HG03469 (cell line): ENCODE measurements at regions not wholly inside any gene's neighbourhood (a gene's known extent, or its start where the extent isn't known, plus 50 kb on each side); places are given as distances from the start of the nearest gene placed in this dataset.
"Not testable (repeated sequence)": the region's sequence is repeated elsewhere in the genome, so short reads cannot be mapped to it uniquely, and the experiment has no call there.

Source experiments
- ATAC-seq: cut with Tn5 transposase; IDR thresholded peaks from one replicate; pipeline ENCODE4 v1.9.1; 2021; ENCODE audit warnings: mild to moderate bottlenecking, moderate library complexity, moderate number of reproducible peaks; ENCODE audit not compliant: unreplicated experiment

GRCh38 chr3:159339131-159339530 lies 537.3 kb downstream of the MFSD1 start:
- no peak for ATAC-seq

GRCh38 chr3:159340877-159341500 lies 539.1 kb downstream of the MFSD1 start:
- no peak for ATAC-seq

GRCh38 chr3:159346271-159346903 lies 544.5 kb downstream of the MFSD1 start:
- ATAC-seq: no peak

- no peak for ATAC-seq
Measured at GRCh38 chr3:159348431-159348830, 546.6 kb downstream of the MFSD1 start.

- ATAC-seq: no peak
Measured at GRCh38 chr3:159356606-159357005, 554.8 kb downstream of the MFSD1 start.

GRCh38 chr3:159364511-159364910 lies 562.7 kb downstream of the MFSD1 start:
- ATAC-seq: no peak

GRCh38 chr3:159366476-159366875 lies 564.6 kb downstream of the MFSD1 start:
- no peak for ATAC-seq

GRCh38 chr3:159371961-159372360 lies 570.1 kb downstream of the MFSD1 start:
- ATAC-seq: no peak

GRCh38 chr3:159378396-159379194 lies 576.7 kb downstream of the MFSD1 start:
- ATAC-seq: no peak

- ATAC-seq: no peak
Measured at GRCh38 chr3:159380891-159381290, 579.0 kb downstream of the MFSD1 start.

GRCh38 chr3:159390656-159391212 lies 588.9 kb downstream of the MFSD1 start:
- ATAC-seq: no peak

GRCh38 chr3:159397683-159398082 lies 591.0 kb upstream of the IL12A start:
- ATAC-seq: not testable (repeated sequence)

- no peak for ATAC-seq
Measured at GRCh38 chr3:159401069-159401468, 587.6 kb upstream of the IL12A start.

GRCh38 chr3:159409711-159410110 lies 578.9 kb upstream of the IL12A start:
- ATAC-seq: not testable (repeated sequence)

- ATAC-seq: no peak
Measured at GRCh38 chr3:159413319-159413718, 575.3 kb upstream of the IL12A start.

GRCh38 chr3:159416856-159417255 lies 571.8 kb upstream of the IL12A start:
- ATAC-seq: no peak

GRCh38 chr3:159417761-159418160 lies 570.9 kb upstream of the IL12A start:
- no peak for ATAC-seq

- ATAC-seq: no peak
Measured at GRCh38 chr3:159418571-159419526, 569.8 kb upstream of the IL12A start.

GRCh38 chr3:159429702-159430101 lies 558.9 kb upstream of the IL12A start:
- no peak for ATAC-seq

GRCh38 chr3:159432682-159433340 lies 555.8 kb upstream of the IL12A start:
- no peak for ATAC-seq
